GM18520 (cell line): ENCODE measurements at regions not wholly inside any gene's neighbourhood (a gene's known extent, or its start where the extent isn't known, plus 50 kb on each side); places are given as distances from the start of the nearest gene placed in this dataset.

Experiments used
- ATAC-seq: cut with Tn5 transposase; IDR thresholded peaks from one replicate; pipeline ENCODE4 v1.9.1; 2021; ENCODE audit not compliant: unreplicated experiment

GRCh38 chr2:177147093-177147694 is 65.4 kb upstream of the HNRNPA3 start:
- ATAC-seq = peak; percentile 53

GRCh38 chr2:177147834-177148445 is 64.7 kb upstream of the HNRNPA3 start:
- no peak for ATAC-seq

GRCh38 chr2:177148477-177149154 is 64.0 kb upstream of the HNRNPA3 start:
- peak; percentile 69 for ATAC-seq

GRCh38 chr2:177149155-177149503 is 63.5 kb upstream of the HNRNPA3 start:
- no peak for ATAC-seq

- ATAC-seq = no peak
Measured at GRCh38 chr2:177153805-177154204, 58.8 kb upstream of the HNRNPA3 start.

GRCh38 chr2:177154809-177155208 is 57.8 kb upstream of the HNRNPA3 start:
- no peak for ATAC-seq

GRCh38 chr2:177155631-177156030 is 57.0 kb upstream of the HNRNPA3 start:
- no peak for ATAC-seq

GRCh38 chr2:177161741-177162460 is 50.7 kb upstream of the HNRNPA3 start:
- ATAC-seq = no peak
